ENCODE measurements at regions not wholly inside any gene's neighbourhood (a gene's known extent, or its start where the extent isn't known, plus 50 kb on each side); places are given as distances from the start of the nearest gene placed in this dataset.

DNA sequence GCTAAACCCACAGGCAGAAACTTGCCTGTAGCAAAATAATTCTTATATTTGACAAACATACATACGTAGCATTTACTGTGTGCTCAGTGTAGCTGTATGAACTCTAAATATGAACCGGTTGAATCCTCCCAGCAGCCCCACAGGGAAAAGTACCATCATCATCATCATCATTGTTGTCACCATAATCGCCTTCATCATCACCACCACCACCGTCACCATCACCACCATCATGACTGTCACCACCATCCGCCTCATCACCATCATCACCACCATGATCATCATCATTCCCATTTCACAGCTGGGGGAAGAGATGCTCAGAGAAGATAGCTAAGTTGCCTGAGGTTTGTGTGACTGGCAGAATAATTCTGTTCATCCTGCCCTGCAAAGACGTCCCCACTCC, 81.7 kb downstream of the IRF8 start:
- DNase-seq = no peak
- Histone ChIP-seq H3K4me2 (replicated peaks; ENCODE audit: extremely low read depth, low read length, poor library complexity, severe bottlenecking) (no peak overlapping the region), H3K4me3 (replicated peaks in 1 of 3; ENCODE audit: low read depth in 2 of 3, low read length in 3 of 3) (no peak overlapping the region), H3K79me2 (ENCODE audit: insufficient read depth, low read length) (peaks cover 33% of the 10 kb centered on the region), H3K36me3 (replicated peaks in 1 of 2; ENCODE audit: control insufficient read depth in 1 of 2, insufficient read depth in 2 of 2, low read length in 2 of 2) (no peaks in the 10 kb centered on the region), H4K20me1 (ENCODE audit: insufficient read depth, low read length) (no peaks in the 10 kb centered on the region), H3K9ac (ENCODE audit: insufficient read depth, low read length, poor library complexity, severe bottlenecking) (no peak overlapping the region), H2AFZ (ENCODE audit: insufficient read depth, low read depth, low read length, poor library complexity, severe bottlenecking) (no peak overlapping the region), H3K27ac (ENCODE audit: low read depth in 1 of 2, low read length in 2 of 2) (no peak overlapping the region), H3K9me3 (replicated peaks in 1 of 2; ENCODE audit: control insufficient read depth in 1 of 2, insufficient read depth in 1 of 2, low read length in 2 of 2) (no peaks in the 10 kb centered on the region), H3K27me3 (ENCODE audit: control insufficient read depth in 2 of 2, insufficient read depth in 2 of 2, low read length in 2 of 2) (no peaks in the 10 kb centered on the region), H3K4me1 (ENCODE audit: control insufficient read depth in 1 of 2, insufficient read depth in 2 of 2, low read length in 2 of 2) (peaks cover 94 to 98% of the 10 kb centered on the region in 2 donors)
- Mint-ChIP-seq H3K27ac (peak overlapping the region in 4 of 7 donors; percentile 34 to 97 (median 60)), H3K4me1 (peaks cover 97% of the 10 kb centered on the region), H3K4me3 (no peak overlapping the region), H3K9me3 (peaks cover 0 to 2% (median 0%) of the 10 kb centered on the region in 7 donors), H3K27me3 (ENCODE audit: low read depth in 3 of 3) (peaks cover 0 to 3% (median 0%) of the 10 kb centered on the region in 3 donors), H3K36me3 (peaks cover 0 to 4% of the 10 kb centered on the region in 2 donors)
- intact Hi-C loops (cut with micrococcal nuclease) = loop anchor here (5.0 to 10.0 kb wide), 4 partner anchors 33 to 76 kb away; no protein-coding TSS in a partner anchor
- TF ChIP-seq CTCF (IDR thresholded peaks at IDR 0.05) = no peak
- WGBS (ENCODE audit: insufficient coverage) = 94% methylated on average over 1 of the region's 6 CpGs

- Histone ChIP-seq H3K9me3 (replicated peaks in 1 of 2; ENCODE audit: control insufficient read depth in 1 of 2, insufficient read depth in 1 of 2, low read length in 2 of 2) (no peaks in the 10 kb centered on the region), H3K36me3 (replicated peaks in 1 of 2; ENCODE audit: control insufficient read depth in 1 of 2, insufficient read depth in 2 of 2, low read length in 2 of 2) (no peaks in the 10 kb centered on the region), H3K27ac (ENCODE audit: low read depth in 1 of 2, low read length in 2 of 2) (peak overlapping the region; percentile 94 to 97), H3K4me3 (replicated peaks in 1 of 3; ENCODE audit: low read depth in 2 of 3, low read length in 3 of 3) (peak overlapping the region in 1 of 3 experiments; percentile 6), H3K9ac (ENCODE audit: insufficient read depth, low read length, poor library complexity, severe bottlenecking) (peak overlapping the region; percentile 67), H2AFZ (ENCODE audit: insufficient read depth, low read depth, low read length, poor library complexity, severe bottlenecking) (peak overlapping the region; percentile 35), H3K4me1 (ENCODE audit: control insufficient read depth in 1 of 2, insufficient read depth in 2 of 2, low read length in 2 of 2) (peaks cover 100% of the 10 kb centered on the region in 2 donors), H4K20me1 (ENCODE audit: insufficient read depth, low read length) (no peaks in the 10 kb centered on the region), H3K27me3 (ENCODE audit: control insufficient read depth in 2 of 2, insufficient read depth in 2 of 2, low read length in 2 of 2) (no peaks in the 10 kb centered on the region), H3K4me2 (replicated peaks; ENCODE audit: extremely low read depth, low read length, poor library complexity, severe bottlenecking) (peak overlapping the region; percentile 65), H3K79me2 (ENCODE audit: insufficient read depth, low read length) (peaks cover 36% of the 10 kb centered on the region)
- H3K27ac Mint-ChIP-seq = peak overlapping the region; percentile 95 to 99 (median 98)
- WGBS (ENCODE audit: insufficient coverage) = 5% methylated on average over 6 of the region's 16 CpGs
- H3K9me3 Mint-ChIP-seq = peaks cover 0 to 2% (median 0%) of the 10 kb centered on the region in 7 donors
- H3K4me3 Mint-ChIP-seq = peak overlapping the region; percentile 55 to 64
- peaks cover 0 to under 1% of the 10 kb centered on the region in 2 donors for H3K36me3 Mint-ChIP-seq
- H3K27me3 Mint-ChIP-seq (ENCODE audit: low read depth in 3 of 3) = peaks cover 0 to 3% (median 0%) of the 10 kb centered on the region in 3 donors
- intact Hi-C loops (cut with micrococcal nuclease) = loop anchor here (2.0 to 10.0 kb wide), 5 partner anchors 35 to 79 kb away; no protein-coding TSS in a partner anchor
- no peak for DNase-seq
- no peak for TF ChIP-seq CTCF (IDR thresholded peaks at IDR 0.05)
- H3K4me1 Mint-ChIP-seq = peaks cover 100% of the 10 kb centered on the region
These were observed 83.0 kb downstream of the IRF8 start for GRCh38 chr16:85981826-85982562.
